HG02943 (cell line): ENCODE measurements at regions not wholly inside any gene's neighbourhood (a gene's known extent, or its start where the extent isn't known, plus 50 kb on each side); places are given as distances from the start of the nearest gene placed in this dataset.
"Not testable (repeated sequence)": the region's sequence is repeated elsewhere in the genome, so short reads cannot be mapped to it uniquely, and the experiment has no call there.

Experiments used
- ATAC-seq: cut with Tn5 transposase; IDR thresholded peaks from one replicate; pipeline ENCODE4 v1.9.1; 2021; ENCODE audit warnings: mild to moderate bottlenecking, low read depth, moderate library complexity; ENCODE audit not compliant: unreplicated experiment

DNA sequence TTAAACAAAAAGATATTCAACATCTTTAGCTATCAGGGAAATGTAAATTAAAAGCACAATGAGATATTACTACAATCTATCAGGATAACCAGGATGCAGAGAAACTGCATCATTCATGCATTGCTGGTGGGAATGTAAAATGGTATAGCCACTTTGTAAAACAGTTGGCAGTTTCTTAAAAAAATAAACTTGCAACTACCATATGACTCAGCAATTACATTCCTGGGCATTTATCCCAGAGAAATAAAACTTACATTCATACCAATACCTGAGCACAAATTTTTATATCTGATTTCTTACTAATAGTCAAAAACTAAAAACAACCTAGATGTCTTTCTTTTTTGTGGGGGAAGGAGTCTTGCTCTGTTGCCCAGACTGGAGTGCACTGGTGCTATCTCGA, 190.3 kb upstream of the TAB2 start:
- no peak for ATAC-seq

DNA sequence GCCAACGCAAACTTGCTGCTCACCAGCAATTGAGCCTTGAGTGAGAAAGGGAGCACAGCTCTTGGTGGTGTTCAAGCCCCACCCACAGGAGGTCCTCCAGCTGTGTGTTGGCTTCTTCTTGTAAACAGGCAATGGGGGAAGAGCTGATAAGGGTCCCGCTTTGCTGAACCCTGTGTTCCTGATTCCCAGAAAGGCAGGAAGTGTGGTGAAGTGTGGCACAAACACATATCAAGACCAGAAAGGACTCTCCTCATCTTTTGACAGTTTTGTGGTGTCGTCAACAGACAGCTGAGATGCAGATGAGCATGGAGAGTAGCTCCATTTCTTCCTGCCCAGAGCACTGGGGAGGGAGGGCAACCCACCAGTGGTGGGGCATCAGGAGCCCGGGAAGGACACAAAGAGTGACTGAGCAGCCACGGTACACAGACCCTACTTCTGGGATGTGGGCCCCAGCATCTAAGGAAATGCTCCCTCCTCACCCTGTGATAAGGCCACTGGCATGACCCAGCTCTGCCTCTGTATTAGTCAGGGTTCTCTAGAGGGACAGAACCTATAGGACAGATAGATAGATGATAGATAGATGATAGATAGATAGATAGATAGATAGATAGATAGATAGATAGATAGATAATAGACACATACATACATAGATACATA, 188.9 kb upstream of the TAB2 start:
- no peak for ATAC-seq

DNA sequence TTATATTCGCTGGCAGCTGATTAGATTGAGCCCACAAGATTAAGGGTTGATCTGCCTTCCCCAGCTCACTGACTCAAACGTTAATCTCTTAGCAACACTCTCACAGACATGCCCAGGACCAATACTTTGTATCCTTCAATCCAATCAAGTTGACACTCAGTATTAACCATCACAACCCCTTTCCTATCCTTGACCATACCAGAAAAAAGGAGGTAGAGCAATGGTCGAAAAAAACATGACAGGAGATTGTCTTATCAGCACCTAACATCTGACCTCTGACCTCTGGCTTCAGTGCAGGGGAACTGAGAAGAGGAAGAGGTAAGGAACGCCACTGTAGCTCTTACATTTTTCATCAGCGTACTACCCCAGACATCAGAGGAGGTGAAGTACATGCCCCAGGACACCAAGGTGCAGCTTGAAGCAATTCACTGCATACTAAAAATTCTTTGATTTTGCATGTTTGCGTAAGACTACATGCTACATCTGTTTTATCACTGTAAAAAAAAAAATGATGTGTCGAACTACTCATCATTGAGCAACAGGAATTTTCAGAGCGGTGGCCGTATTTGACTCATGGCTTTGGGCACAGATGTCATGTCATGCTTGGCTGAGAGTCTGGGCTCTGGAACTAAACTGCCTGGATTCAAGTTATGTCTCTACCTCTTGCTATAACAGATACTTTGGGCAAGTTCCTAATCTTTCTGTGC, 188.0 kb upstream of the TAB2 start:
- ATAC-seq, result no peak

DNA sequence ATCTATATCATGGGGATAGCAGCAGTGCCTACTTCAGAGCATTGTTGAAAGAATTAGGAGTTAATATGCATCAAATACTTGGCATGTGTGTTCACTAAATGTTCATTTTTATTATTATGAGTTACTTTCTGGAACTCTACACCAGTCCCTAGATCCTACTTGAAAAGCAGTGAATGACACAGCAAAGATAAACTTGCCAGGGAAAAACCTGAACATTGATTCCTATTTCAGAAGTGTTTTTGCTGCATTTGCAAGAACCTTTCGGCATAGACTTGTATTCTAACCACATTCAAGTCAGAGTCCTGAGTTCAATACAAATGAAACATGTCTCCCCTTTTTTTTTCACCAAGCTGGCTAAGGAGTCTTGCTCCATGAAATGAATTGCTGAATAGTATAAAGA, 187.4 kb upstream of the TAB2 start:
- ATAC-seq, result no peak

DNA sequence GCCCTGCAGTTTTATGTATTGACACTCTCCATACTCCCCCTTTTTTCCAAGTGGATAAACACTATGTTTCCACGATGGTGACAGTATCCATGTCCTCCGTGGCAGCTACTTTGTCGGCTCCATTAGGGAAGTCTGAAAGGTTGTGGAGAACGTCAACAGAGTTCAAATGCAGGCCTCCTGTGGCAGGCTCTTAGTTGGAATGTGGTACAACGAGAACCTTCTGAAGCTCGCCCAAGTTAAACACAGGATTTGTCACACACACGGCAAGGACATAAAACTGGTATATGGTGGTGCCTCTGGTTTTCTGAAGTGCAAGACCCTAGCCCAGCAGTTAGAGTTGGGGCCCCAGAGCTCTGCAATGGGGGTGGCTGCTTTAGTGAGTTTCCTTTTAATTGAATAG, 187.0 kb upstream of the TAB2 start:
- ATAC-seq, result no peak

DNA sequence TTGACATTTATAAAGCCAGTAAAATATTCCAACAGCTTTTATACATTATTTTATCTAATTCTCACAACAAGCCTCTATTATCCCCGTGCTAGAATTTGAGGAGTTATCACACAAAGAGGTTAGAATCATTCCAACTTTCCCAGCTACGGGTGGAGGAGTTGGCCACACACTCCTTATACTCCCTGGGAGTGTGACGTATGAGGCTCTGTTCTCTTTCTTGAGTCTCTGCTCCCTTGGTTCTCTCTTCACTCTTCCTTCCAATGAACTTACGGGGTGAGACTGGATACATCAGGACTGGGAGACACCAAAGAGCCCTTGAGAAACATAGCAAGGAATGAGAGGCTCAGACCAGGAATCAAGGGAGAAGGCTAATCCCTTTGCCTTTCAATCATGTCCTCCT, 185.6 kb upstream of the TAB2 start:
- ATAC-seq, result no peak

DNA sequence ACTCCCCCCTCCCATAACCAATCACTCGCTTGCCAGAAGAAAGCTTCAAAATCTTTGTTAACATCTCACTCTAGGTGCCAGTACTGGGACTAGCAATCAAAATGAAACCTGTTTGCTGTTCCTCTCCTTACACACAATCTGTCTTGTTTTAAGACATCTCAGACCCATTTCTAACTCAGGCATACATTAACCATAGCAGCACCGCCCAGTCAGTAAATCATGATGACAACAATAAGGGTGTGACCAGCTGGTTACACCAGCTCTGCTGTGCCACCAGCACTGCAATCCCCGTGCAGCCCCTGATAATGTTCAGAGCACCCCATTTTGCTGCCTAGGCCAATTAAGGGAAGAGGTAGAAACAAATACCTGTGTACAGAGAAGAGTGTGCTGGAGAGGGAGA, 185.2 kb upstream of the TAB2 start:
- ATAC-seq, result no peak

DNA sequence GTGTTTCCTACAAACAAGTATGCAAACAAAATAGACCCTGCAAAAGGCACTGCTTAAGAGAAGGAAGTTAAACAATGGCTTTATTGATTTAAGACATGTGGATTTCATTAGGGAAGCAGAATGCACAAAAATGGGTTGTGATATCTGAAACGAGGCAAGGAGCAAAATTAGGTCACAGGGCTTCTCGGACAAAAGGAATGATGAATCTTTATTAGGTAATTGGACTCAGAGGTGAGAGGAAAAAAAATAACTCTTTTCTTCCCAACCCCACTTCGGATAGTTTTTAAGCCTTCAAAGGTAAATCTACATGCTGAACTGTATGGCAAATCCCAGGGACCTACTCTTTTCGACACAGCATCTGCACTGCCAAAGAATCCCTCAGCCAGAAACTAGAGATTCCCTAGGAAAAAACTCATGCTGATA, 183.0 kb upstream of the TAB2 start:
- no peak for ATAC-seq

DNA sequence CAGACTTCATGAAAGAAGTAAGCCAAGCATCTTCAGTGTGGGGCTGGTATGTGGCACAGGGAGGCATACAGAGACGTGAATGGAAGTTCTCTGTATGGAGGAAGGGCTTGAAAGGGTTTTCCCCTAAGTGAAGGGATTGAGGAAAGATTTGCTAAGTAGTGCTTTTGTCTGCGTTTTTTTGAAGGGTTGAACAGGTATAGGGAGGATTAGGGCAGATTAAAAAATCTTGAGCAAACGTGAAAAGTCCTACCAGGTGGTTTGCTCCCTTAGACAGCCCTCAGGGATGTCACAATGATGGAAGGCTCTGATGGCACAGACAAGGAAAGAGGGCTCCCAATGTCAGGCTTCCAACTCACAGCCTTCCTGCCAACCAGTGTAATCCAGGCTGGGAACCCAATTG, 181.7 kb upstream of the TAB2 start:
- no peak for ATAC-seq

DNA sequence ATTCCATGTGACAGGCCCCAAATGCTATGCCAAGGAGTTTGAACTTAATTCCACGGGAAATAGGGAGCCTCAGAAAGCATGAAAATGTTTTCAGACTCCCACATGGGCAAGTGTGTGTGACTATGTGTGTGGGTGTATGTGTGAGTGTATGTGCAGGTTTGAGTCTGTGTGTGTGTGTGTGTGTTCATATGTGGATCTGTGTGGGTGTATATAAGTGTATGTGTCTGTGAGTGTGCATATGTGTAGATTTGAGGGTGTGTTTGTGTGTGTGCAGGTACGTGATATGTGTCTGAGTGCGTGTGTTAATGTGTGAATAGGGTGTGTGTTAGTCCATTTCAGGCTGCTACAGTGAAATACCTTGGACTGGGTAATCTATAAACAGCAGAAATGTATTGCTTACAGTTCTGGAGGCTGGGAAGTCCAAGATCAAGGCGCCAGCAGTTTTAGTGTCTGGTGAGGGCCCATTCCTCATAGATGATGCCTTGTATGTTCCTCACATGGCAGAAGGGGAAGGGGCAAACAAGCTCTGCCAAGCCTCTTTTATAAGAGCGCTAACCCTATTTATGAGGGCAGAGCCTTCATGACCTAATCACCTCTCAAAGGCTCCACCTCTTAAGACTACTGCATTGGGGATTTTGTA, 181.1 kb upstream of the TAB2 start:
- ATAC-seq, result no peak

DNA sequence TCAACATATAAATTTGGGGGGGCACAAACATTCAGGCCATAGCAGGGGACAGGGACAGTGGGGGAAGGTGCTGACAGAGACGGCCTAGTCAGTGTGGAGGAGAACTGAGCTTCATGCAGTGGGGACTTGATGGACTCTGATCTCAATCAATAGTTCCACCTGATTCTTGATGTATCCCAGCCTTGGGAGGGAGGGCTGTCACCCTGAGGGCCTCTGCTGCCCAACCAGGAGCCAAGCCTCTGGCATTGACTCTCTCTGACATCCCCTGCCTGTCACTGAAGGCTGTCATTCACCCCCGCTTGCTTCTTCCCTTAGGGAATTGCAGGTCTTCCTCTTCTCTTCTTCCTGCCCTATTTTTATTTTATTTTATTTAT, 180.6 kb upstream of the TAB2 start:
- no peak for ATAC-seq

DNA sequence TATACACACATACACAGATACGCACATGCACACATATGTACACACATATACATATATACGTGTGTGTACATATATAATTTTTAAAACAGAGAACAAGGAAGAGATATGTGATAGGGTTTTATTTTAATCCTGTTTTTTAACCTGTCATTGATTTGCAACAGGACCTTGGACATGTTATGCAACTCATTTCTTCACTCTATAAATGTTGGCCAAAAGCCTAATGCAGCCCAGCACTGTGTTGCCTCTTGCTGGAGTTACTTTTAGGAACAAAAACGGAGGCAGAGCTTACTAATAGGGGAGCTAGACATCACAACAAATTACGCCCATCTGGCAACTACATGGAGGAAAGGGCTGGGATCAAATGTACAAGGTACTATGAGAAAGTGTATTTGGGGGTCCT, 179.9 kb upstream of the TAB2 start:
- ATAC-seq, result no peak

DNA sequence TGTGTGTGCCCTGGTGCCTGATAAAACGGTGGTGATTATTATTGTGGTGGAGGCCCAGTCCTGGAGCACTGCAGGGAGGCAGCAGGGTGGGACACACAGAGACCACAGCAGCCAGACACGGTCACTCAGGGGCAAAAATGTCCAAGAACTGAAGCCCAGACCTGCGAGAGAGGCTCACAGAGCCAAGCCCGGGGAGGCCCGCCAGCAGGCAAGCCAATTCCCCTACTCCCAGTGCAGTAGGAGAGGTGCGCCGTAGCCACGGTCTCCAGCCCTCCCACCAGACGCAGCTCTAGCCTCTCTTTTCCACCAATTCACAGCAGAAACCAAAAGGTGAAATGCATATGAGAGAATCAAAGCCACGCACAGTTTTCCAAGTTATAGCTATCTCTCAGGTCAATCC, 179.4 kb upstream of the TAB2 start:
- no peak for ATAC-seq

DNA sequence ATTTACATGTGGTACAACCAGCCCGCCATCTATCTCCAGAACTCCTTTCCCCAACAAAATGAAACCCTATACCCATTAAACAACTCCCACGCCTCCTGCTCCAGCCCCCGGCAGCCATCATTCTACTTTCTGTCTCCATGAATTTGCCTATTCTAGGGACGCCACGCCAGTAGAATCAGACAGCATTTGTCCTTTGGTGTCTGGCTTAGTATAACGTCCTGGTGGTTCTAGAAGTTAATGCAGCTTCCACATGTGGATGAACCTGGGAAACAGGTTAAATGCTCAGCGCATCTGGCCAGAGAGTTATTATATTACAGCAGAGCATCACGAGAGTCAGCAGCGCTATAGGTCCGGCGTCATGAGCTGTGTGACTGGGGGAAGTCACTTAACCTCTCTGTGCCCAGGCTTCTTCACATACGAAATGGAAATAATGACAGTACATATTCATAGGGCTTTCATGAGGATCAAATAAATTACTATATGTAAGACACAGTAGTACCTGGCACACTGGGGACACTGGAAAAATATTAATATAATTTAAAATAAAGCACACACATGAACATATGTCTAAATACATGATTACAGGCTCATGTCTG, 178.7 kb upstream of the TAB2 start:
- ATAC-seq, result no peak

DNA sequence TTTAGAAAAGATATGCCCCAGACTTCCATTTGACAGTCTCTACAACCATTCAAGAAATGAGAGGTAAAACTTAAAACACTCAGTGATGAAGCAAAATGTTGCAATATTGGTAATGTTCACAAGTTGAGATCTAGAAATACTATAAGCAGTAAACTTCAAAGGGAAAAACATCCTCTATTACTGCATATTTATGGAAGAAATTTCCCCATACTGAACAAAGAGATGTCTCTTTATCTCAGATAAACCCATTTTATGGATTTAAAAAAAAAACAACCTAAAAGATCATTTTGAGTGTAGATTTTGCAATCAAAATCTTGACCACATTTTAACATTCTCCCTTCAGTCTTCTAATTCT, 177.8 kb upstream of the TAB2 start:
- ATAC-seq, result no peak

DNA sequence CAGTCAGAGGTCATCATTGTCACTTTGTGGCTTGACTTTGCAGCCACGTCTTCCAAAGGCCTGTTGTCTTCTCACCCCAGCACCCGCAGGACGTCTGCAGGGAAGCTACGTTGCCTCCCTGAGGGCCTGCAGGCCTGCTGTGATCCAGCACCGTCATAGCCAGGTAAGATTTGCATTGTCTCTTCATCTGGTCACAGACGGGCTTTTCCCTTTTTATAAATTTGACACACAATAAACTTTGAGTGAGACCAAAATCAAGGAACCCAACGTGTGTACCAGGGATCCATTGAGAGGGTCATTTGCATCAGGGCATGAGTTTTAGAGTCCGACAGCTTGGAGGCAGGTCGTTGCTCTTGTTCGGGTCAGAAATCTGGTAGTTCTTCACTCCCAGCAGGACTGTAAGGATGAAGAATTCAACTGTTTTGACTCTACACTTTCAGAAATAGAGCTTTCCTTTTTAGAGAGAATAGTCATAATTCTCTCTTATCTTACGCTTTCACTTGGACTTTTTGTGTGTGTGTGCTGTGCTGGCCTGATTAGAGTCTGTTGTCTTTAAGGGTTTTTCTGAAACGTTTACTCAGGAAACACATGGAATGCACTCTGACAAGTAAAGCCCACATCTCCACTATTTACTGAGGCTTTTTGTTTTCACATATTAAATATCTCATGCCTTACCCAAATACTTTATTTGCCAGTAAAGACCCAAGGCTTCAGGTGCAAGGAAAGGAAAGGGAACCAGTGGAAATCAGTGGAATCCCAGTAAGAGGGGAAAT, 177.2 kb upstream of the TAB2 start:
- no peak for ATAC-seq

DNA sequence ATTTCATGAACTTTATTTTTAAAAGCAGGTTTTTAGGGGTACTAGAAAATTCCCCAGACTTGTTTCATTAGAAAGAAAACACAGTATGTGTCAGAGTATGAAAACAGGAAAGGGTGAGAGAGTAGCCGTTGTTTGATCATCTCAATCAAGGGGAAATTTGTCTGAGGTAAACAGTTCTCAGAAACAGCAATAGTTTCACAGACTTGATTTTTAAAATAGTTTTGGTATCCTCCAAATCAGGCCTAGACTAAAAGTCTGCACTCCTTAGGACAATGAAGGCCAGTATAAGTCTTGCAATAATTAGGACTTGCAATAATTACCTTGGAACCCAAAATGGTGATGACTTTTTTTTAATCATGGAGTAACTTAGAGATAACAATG, 176.6 kb upstream of the TAB2 start:
- no peak for ATAC-seq

DNA sequence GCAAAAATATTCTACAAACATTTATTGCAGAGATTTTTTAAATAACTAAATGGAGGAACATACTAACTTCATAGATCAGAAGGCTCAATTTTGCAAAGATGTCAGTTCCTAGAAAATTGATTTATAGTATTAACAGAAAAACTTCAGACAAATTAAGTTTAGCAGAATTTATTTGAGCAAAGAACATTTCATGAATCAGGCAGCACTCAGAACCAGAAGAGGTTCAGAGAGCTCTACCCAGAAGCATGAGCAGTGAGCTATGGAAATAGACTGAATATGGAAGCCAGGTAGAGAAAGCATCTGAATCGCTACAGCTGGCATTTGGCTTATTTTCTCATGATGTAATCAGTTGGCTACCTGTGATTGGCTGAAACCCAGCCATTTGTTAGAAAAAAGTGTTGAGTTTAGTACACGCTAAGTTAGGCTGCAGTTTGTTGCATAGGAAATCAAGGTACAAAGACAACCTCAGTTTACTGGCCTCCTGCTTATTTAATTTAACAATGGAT, 174.5 kb upstream of the TAB2 start:
- ATAC-seq, result no peak

DNA sequence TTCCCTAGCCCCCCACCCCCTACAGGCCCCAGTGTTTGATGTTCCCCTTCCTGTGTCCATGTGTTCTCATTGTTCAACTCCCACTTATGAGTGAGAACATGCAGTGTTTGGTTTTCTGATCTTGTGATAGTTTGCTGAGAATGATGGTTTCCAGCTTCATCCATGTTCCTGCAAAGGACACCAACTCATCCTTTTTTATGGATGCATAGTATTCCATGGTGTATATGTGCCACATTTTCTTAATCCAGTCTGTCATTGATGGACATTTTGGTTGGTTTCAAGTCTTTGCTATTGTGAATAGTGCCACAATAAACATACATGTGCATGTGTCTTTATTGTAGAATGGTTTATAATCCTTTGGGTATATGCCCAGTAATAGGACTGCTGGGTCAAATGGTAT, 171.7 kb upstream of the TAB2 start:
- not testable (repeated sequence) for ATAC-seq

DNA sequence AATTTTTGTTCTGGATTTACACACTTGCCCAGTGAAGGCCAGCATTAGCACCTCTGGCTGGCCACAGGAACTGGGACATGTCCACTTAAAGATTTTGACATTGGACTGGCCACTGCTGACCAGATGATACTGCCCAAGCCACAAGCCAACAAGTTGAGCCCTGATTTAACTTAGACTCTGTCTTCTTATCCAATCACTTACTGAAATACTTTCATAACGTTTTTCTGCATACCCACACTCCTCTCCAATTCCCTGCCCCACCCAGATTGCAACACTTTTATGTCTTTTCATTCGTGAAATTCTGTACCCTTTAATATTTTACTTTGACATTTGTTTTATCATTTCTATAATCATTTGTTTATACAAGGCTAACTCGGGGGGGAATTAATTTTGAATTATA, 170.3 kb upstream of the TAB2 start:
- no peak for ATAC-seq
